Breast epithelium (tissue), 4 donors: ENCODE measurements at regions not wholly inside any gene's neighbourhood (a gene's known extent, or its start where the extent isn't known, plus 50 kb on each side); places are given as distances from the start of the nearest gene placed in this dataset.

Experiments used
- DNase-seq, 2 donors: peaks; one replicate each; pipeline ENCODE4 v3.0.0-alpha.2; 2019; ENCODE audit warnings: low spot score in 2 of 2
- H3K27ac ChIP-seq, 2 donors: fragments of 200-600 bp; sonication (generic) in 1 of 2; one replicate each; pipeline ENCODE4 v1.5.1; 2016 to 2019; ENCODE audit warnings: mild to moderate bottlenecking in 1 of 2
- H3K27me3 ChIP-seq, 2 donors: fragments of 200-600 bp; sonication (generic) in 1 of 2; one replicate each; pipeline versions ENCODE4 v1.5.1 to v1.6.0; 2017 to 2019; ENCODE audit warnings: control low read depth in 1 of 2, mild to moderate bottlenecking in 1 of 2
- H3K36me3 ChIP-seq: fragments of 200-600 bp; one replicate; pipeline ENCODE4 v1.5.1; 2019
- H3K4me1 ChIP-seq, 2 donors: fragments of 200-600 bp; sonication (generic); one replicate each; pipeline ENCODE4 v1.5.1; 2016 to 2019; ENCODE audit warnings: control low read depth in 1 of 2
- H3K4me3 ChIP-seq, 3 donors: fragments of 200-600 bp; sonication (generic); 1 replicate in 2 of 3; 2 replicates in 1 of 3; pipeline ENCODE4 v1.5.1; 2016 to 2019; ENCODE audit warnings: mild to moderate bottlenecking in 3 of 3, moderate library complexity in 2 of 3
- H3K9me3 ChIP-seq, 2 donors: fragments of 200-600 bp; sonication (generic) in 1 of 2; one replicate each; pipeline ENCODE4 v1.5.1; 2016 to 2019; ENCODE audit warnings: control low read depth in 1 of 2
- CTCF ChIP-seq, 3 donors: fragments of 450-650 bp; IDR thresholded peaks; one replicate each; pipeline ENCODE4 v1.5.1; 2016 to 2017; ENCODE audit warnings: antibody characterized with exemption in 3 of 3, mild to moderate bottlenecking in 3 of 3, moderate library complexity in 3 of 3
- POLR2A ChIP-seq: fragments of 450-650 bp; IDR thresholded peaks from one replicate; pipeline ENCODE4 v1.6.1; 2016; ENCODE audit warnings: antibody characterized with exemption, mild to moderate bottlenecking, moderate library complexity
- POLR2AphosphoS5 ChIP-seq, 3 donors: sonication (generic); formaldehyde crosslinking; IDR thresholded peaks; one replicate each; pipeline ENCODE4 v1.6.1; 2017; ENCODE audit warnings: antibody characterized with exemption in 3 of 3
- intact Hi-C: fragments of 100-400 bp; cut with DNase I; formaldehyde crosslinking; loops from one replicate; pipeline ENCODE4 v1.15.1; 2023; ENCODE audit warnings: low total_unique reads

GRCh38 chr4:20359692-20360091 lies 108.0 kb downstream of the SLIT2 start:
- no peak for DNase-seq
- intact Hi-C loops: no loop called here
- no peaks in the 10 kb centered on the region for H3K36me3 ChIP-seq
- TF ChIP-seq POLR2A (no peak), CTCF (IDR thresholded peaks at IDR 0.05) (no peak), POLR2AphosphoS5 (IDR thresholded peaks at IDR 0.05) (no peak)
- no peaks in the 10 kb centered on the region for H3K4me1 ChIP-seq
- no peaks in the 10 kb centered on the region for H3K9me3 ChIP-seq
- H3K4me3 ChIP-seq: no peak overlapping the region
- no peak overlapping the region for H3K27ac ChIP-seq
- H3K27me3 ChIP-seq: no peaks in the 10 kb centered on the region

- no peaks in the 10 kb centered on the region for H3K27me3 ChIP-seq
- no peak for DNase-seq
- TF ChIP-seq POLR2A (no peak), POLR2AphosphoS5 (IDR thresholded peaks at IDR 0.05) (no peak), CTCF (IDR thresholded peaks at IDR 0.05) (no peak)
- H3K4me3 ChIP-seq: no peak overlapping the region
- no peaks in the 10 kb centered on the region for H3K9me3 ChIP-seq
- intact Hi-C loops: no loop called here
- H3K27ac ChIP-seq: no peak overlapping the region
- no peaks in the 10 kb centered on the region for H3K36me3 ChIP-seq
- no peaks in the 10 kb centered on the region for H3K4me1 ChIP-seq
Observed at GRCh38 chr4:20362148-20362547, 110.4 kb downstream of the SLIT2 start.

- TF ChIP-seq CTCF (IDR thresholded peaks at IDR 0.05) (no peak), POLR2AphosphoS5 (IDR thresholded peaks at IDR 0.05) (no peak), POLR2A (no peak)
- intact Hi-C loops: no loop called here
Observed at GRCh38 chr4:20364969-20365368, 113.3 kb downstream of the SLIT2 start.

GRCh38 chr4:20367446-20367845 lies 115.7 kb downstream of the SLIT2 start:
- no peaks in the 10 kb centered on the region for H3K36me3 ChIP-seq
- DNase-seq: no peak
- no peaks in the 10 kb centered on the region for H3K4me1 ChIP-seq
- no peak for TF ChIP-seq POLR2AphosphoS5 (IDR thresholded peaks at IDR 0.05)
- no peak for TF ChIP-seq CTCF (IDR thresholded peaks at IDR 0.05)
- TF ChIP-seq POLR2A: no peak
- no peaks in the 10 kb centered on the region for H3K9me3 ChIP-seq
- no peaks in the 10 kb centered on the region for H3K27me3 ChIP-seq
- H3K27ac ChIP-seq: no peak overlapping the region
- H3K4me3 ChIP-seq: no peak overlapping the region
- intact Hi-C loops: no loop called here

More at GRCh38 chr4:20364969-20365368, 113.3 kb downstream of the SLIT2 start:
- Histone ChIP-seq H3K27ac (no peak overlapping the region), H3K36me3 (no peaks in the 10 kb centered on the region), H3K4me3 (no peak overlapping the region), H3K27me3 (no peaks in the 10 kb centered on the region), H3K4me1 (no peaks in the 10 kb centered on the region), H3K9me3 (no peaks in the 10 kb centered on the region)
- DNase-seq: no peak

GRCh38 chr4:20368926-20369325 lies 117.2 kb downstream of the SLIT2 start:
- Histone ChIP-seq H3K9me3 (no peaks in the 10 kb centered on the region), H3K4me1 (no peaks in the 10 kb centered on the region), H3K4me3 (no peak overlapping the region), H3K27ac (no peak overlapping the region), H3K27me3 (no peaks in the 10 kb centered on the region), H3K36me3 (no peaks in the 10 kb centered on the region)
- DNase-seq: no peak
- intact Hi-C loops: no loop called here
- no peak for TF ChIP-seq POLR2A
- no peak for TF ChIP-seq POLR2AphosphoS5 (IDR thresholded peaks at IDR 0.05)
- TF ChIP-seq CTCF (IDR thresholded peaks at IDR 0.05): no peak
